Thyroid gland (tissue), 4 donors: ENCODE measurements at regions not wholly inside any gene's neighbourhood (a gene's known extent, or its start where the extent isn't known, plus 50 kb on each side); places are given as distances from the start of the nearest gene placed in this dataset.

Experiments
- DNase-seq, 2 donors: peaks; one replicate each; pipeline ENCODE4 v3.0.0-alpha.2; 2019
- H3K27ac ChIP-seq, 3 donors: fragments of 200-600 bp; sonication (generic); 1 replicate in 2 of 3; 2 replicates in 1 of 3; pipeline ENCODE4 v1.5.1; 2016 to 2019; ENCODE audit warnings: mild to moderate bottlenecking in 1 of 3, moderate library complexity in 1 of 3
- H3K27me3 ChIP-seq: fragments of 200-600 bp; sonication (generic); one replicate; pipeline ENCODE4 v1.5.1; 2019
- H3K36me3 ChIP-seq, 2 donors: fragments of 200-600 bp; sonication (generic); one replicate each; pipeline ENCODE4 v1.5.1; 2016 to 2019
- H3K4me1 ChIP-seq, 2 donors: fragments of 200-600 bp; sonication (generic); one replicate each; pipeline ENCODE4 v1.5.1; 2017 to 2019
- H3K4me3 ChIP-seq, 3 donors: fragments of 200-600 bp; sonication (generic); replicated peaks in 1 of 3; 1 replicate in 2 of 3; 2 replicates in 1 of 3; pipeline ENCODE4 v1.5.1; 2016; ENCODE audit warnings: mild to moderate bottlenecking in 1 of 3
- H3K9me3 ChIP-seq: fragments of 200-600 bp; sonication (generic); one replicate; pipeline ENCODE4 v1.5.1; 2017
- POLR2A ChIP-seq, 2 donors: fragments of 450-650 bp; IDR thresholded peaks; one replicate each; pipeline ENCODE4 v1.6.1; 2017; ENCODE audit warnings: antibody characterized with exemption in 2 of 2, mild to moderate bottlenecking in 2 of 2, moderate library complexity in 1 of 2
- WGBS, 2 donors: methylation state at CpG; one replicate each; pipeline ENCODE4 v1.1.5; 2017; 5-methylcytosine and 5-hydroxymethylcytosine counted together
- intact Hi-C: fragments of 100-400 bp; cut with DNase I; formaldehyde crosslinking; loops from one replicate; pipeline ENCODE4 v1.15.1; 2023
- TF ChIP-seq, protein P1 (sequence below), 6 experiments: fragments of 200-600 bp in 3 of 6; fragments of 450-650 bp in 3 of 6; sonication (generic) in 3 of 6; IDR thresholded peaks; one replicate each; pipeline ENCODE4 v1.5.1; 2016 to 2019; ENCODE audit warnings: antibody characterized with exemption in 6 of 6, mild to moderate bottlenecking in 2 of 6, inconsistent platforms in 1 of 6, moderate library complexity in 1 of 6

- Histone ChIP-seq H3K27me3 (no peaks in the 10 kb centered on the region), H3K4me3 (no peak overlapping the region), H3K9me3 (no peaks in the 10 kb centered on the region), H3K4me1 (no peaks in the 10 kb centered on the region), H3K36me3 (no peaks in the 10 kb centered on the region), H3K27ac (no peak overlapping the region)
- intact Hi-C loops, result no loop called here
- no peak for DNase-seq
- TF ChIP-seq, protein P1, sequence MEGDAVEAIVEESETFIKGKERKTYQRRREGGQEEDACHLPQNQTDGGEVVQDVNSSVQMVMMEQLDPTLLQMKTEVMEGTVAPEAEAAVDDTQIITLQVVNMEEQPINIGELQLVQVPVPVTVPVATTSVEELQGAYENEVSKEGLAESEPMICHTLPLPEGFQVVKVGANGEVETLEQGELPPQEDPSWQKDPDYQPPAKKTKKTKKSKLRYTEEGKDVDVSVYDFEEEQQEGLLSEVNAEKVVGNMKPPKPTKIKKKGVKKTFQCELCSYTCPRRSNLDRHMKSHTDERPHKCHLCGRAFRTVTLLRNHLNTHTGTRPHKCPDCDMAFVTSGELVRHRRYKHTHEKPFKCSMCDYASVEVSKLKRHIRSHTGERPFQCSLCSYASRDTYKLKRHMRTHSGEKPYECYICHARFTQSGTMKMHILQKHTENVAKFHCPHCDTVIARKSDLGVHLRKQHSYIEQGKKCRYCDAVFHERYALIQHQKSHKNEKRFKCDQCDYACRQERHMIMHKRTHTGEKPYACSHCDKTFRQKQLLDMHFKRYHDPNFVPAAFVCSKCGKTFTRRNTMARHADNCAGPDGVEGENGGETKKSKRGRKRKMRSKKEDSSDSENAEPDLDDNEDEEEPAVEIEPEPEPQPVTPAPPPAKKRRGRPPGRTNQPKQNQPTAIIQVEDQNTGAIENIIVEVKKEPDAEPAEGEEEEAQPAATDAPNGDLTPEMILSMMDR (IDR thresholded peaks at IDR 0.05), result no peak
- TF ChIP-seq POLR2A (IDR thresholded peaks at IDR 0.05), result no peak
- WGBS, 2 donors, result 80 to 87% methylated on average over 4 of the region's 4 CpGs
These were observed 284.2 kb upstream of the CHD6 start for GRCh38 chr20:41902346-41902745.

DNA sequence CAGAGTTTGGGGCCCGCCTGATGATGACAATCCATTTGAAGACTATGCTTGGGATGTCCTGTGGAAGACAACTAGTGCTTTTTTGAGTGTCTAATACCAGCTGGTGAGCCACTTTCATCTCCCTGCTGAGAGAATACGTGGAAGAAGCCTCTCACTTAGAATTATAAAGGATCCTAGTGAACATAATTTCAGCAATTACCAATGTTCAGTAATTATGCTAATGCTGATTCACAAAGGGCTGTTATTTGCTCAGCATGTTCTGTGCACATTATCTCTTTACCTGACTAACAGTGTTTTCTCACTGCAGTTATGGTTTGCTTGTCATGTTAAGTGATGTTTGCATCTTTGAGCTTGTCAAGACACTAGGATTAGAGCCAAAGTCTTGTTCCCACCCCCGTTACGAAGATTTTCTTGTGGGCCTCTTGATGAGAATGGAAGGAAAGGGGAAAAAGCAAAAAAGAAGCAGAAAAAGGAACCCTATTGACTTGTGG, 282.1 kb upstream of the CHD6 start:
- intact Hi-C loops, result no loop called here
- Histone ChIP-seq H3K27me3 (no peaks in the 10 kb centered on the region), H3K27ac (no peak overlapping the region), H3K36me3 (no peaks in the 10 kb centered on the region), H3K4me1 (no peaks in the 10 kb centered on the region), H3K4me3 (no peak overlapping the region), H3K9me3 (no peaks in the 10 kb centered on the region)
- no peak for DNase-seq
- 70 to 88% methylated on average over 4 of the region's 4 CpGs for WGBS, 2 donors
- TF ChIP-seq POLR2A (IDR thresholded peaks at IDR 0.05), result no peak
- TF ChIP-seq, protein P1 (IDR thresholded peaks at IDR 0.05), result no peak

- DNase-seq, result no peak
- Histone ChIP-seq H3K27ac (no peak overlapping the region), H3K4me3 (no peak overlapping the region), H3K27me3 (no peaks in the 10 kb centered on the region), H3K4me1 (no peaks in the 10 kb centered on the region), H3K9me3 (no peaks in the 10 kb centered on the region), H3K36me3 (no peaks in the 10 kb centered on the region)
- WGBS, 2 donors, result 78 to 82% methylated on average over 5 of the region's 5 CpGs
- intact Hi-C loops, result no loop called here
- no peak for TF ChIP-seq POLR2A (IDR thresholded peaks at IDR 0.05)
- TF ChIP-seq, protein P1 (IDR thresholded peaks at IDR 0.05), result no peak
These were observed 279.5 kb upstream of the CHD6 start for GRCh38 chr20:41897708-41898107.

GRCh38 chr20:41895241-41896032, 277.3 kb upstream of the CHD6 start:
- no peak for DNase-seq
- H3K4me3 ChIP-seq, result no peak overlapping the region
- H3K36me3 ChIP-seq, result no peaks in the 10 kb centered on the region
- H3K4me1 ChIP-seq, result no peaks in the 10 kb centered on the region
- H3K27ac ChIP-seq, result no peak overlapping the region
- intact Hi-C loops, result no loop called here
- 41 to 51% methylated on average over 5 of the region's 5 CpGs for WGBS, 2 donors
- no peaks in the 10 kb centered on the region for H3K9me3 ChIP-seq
- TF ChIP-seq, protein P1 (IDR thresholded peaks at IDR 0.05), result no peak
- TF ChIP-seq POLR2A (IDR thresholded peaks at IDR 0.05), result no peak
- no peaks in the 10 kb centered on the region for H3K27me3 ChIP-seq

- Histone ChIP-seq H3K36me3 (no peaks in the 10 kb centered on the region), H3K4me3 (no peak overlapping the region), H3K27me3 (no peaks in the 10 kb centered on the region), H3K9me3 (no peaks in the 10 kb centered on the region), H3K27ac (no peak overlapping the region), H3K4me1 (no peaks in the 10 kb centered on the region)
- DNase-seq, result no peak
- intact Hi-C loops, result no loop called here
- TF ChIP-seq, protein P1 (IDR thresholded peaks at IDR 0.05), result no peak
- no peak for TF ChIP-seq POLR2A (IDR thresholded peaks at IDR 0.05)
- 91% methylated on average over 9 to 10 of the region's 10 CpGs for WGBS, 2 donors
These were observed 276.2 kb upstream of the CHD6 start for GRCh38 chr20:41894255-41894963.
